GM12878 (cell line): ENCODE measurements at regions not wholly inside any gene's neighbourhood (a gene's known extent, or its start where the extent isn't known, plus 50 kb on each side); places are given as distances from the start of the nearest gene placed in this dataset.

Experiments used
- EZH2 ChIP-seq: IDR thresholded peaks from 2 replicates; pipeline ENCODE4 v1.6.1; 2012; ENCODE audit warnings: low read depth, mild to moderate bottlenecking, control low read depth, inconsistent platforms, low read length, borderline replicate concordance; ENCODE audit not compliant: control insufficient read depth
- POLR2AphosphoS2 ChIP-seq: IDR thresholded peaks from 2 replicates; pipeline ENCODE4 v1.6.1; 2011; ENCODE audit warnings: low read depth, mild to moderate bottlenecking, low read length, improper control_type of control experiment, moderate library complexity
- TAF1 ChIP-seq: IDR thresholded peaks from 2 replicates; pipeline ENCODE4 v1.6.1; 2011; ENCODE audit warnings: mild to moderate bottlenecking, low read depth, low read length, borderline replicate concordance
- TF ChIP-seq, protein P1 (sequence below), 3 experiments: IDR thresholded peaks in 2 of 3; conservative IDR thresholded peaks in 1 of 3; 2 replicates each; pipeline ENCODE4 v1.5.1; 2011; ENCODE audit warnings: low read depth in 3 of 3, low read length in 3 of 3, mild to moderate bottlenecking in 3 of 3, control low read depth in 2 of 3, moderate library complexity in 2 of 3, inconsistent platforms in 1 of 3, mixed read lengths in 1 of 3; ENCODE audit not compliant: control insufficient read depth in 2 of 3, insufficient read depth in 1 of 3; ENCODE audit errors: extremely low read depth in 1 of 3

DNA sequence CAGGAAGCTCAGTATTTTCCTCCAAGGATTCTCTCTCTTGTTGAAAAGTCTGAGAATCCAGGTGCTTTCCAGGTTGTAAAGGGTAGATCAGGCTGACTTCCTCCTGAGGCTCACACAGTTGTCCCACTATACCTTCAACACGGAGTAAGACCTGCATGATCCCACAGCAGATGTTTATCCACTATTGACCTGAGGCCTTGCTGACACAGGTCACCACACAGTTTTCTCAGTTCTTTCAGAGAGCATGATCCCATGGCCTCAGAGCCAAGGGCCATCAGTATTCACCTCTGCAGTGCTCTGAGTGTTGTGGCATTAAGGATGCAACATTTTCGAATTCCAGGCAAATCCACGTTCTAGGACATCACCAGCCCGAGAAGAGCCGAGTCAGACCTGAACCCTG lies 60.5 kb upstream of the ABCD3 start:
- TF ChIP-seq POLR2AphosphoS2 (no peak), TAF1 (no peak), EZH2 (no peak)
- TF ChIP-seq, protein P1, sequence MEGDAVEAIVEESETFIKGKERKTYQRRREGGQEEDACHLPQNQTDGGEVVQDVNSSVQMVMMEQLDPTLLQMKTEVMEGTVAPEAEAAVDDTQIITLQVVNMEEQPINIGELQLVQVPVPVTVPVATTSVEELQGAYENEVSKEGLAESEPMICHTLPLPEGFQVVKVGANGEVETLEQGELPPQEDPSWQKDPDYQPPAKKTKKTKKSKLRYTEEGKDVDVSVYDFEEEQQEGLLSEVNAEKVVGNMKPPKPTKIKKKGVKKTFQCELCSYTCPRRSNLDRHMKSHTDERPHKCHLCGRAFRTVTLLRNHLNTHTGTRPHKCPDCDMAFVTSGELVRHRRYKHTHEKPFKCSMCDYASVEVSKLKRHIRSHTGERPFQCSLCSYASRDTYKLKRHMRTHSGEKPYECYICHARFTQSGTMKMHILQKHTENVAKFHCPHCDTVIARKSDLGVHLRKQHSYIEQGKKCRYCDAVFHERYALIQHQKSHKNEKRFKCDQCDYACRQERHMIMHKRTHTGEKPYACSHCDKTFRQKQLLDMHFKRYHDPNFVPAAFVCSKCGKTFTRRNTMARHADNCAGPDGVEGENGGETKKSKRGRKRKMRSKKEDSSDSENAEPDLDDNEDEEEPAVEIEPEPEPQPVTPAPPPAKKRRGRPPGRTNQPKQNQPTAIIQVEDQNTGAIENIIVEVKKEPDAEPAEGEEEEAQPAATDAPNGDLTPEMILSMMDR (IDR thresholded peaks at IDR 0.05 in 2 of 3, conservative IDR thresholded peaks at IDR 0.05 in 1 of 3; ENCODE audit: control insufficient read depth in 2 of 3, extremely low read depth in 1 of 3, insufficient read depth in 1 of 3, low read depth in 3 of 3, low read length in 3 of 3): no peak
